HCT116 (cell line): ENCODE measurements at regions not wholly inside any gene's neighbourhood (a gene's known extent, or its start where the extent isn't known, plus 50 kb on each side); places are given as distances from the start of the nearest gene placed in this dataset.

ENCODE experiments used
- CBX3 ChIP-seq: IDR thresholded peaks from 2 replicates; pipeline ENCODE4 v1.6.1; 2012; ENCODE audit warnings: low read depth
- CEBPB ChIP-seq: IDR thresholded peaks from 2 replicates; pipeline ENCODE4 v1.6.1; 2012; ENCODE audit warnings: low read depth
- CTCF ChIP-seq, 3 experiments: fragments of 200-600 bp in 1 of 3; sonication (generic) in 1 of 3; IDR thresholded peaks in 2 of 3; conservative IDR thresholded peaks in 1 of 3; 2 replicates each; pipeline ENCODE4 v1.5.1; 2012 to 2017; ENCODE audit warnings: low read depth in 2 of 3, low read length in 2 of 3, antibody characterized with exemption in 1 of 3, borderline replicate concordance in 1 of 3, control low read depth in 1 of 3, mild to moderate bottlenecking in 1 of 3, mixed read lengths in 1 of 3, mixed run types in 1 of 3, moderate library complexity in 1 of 3; ENCODE audit not compliant: insufficient read depth in 1 of 3
- EZH2 ChIP-seq: fragments of 200-600 bp; sonication (generic); IDR thresholded peaks from 2 replicates; pipeline ENCODE4 v1.6.1; 2017; ENCODE audit warnings: antibody characterized with exemption, mixed run types
- EZH2phosphoT487 ChIP-seq: fragments of 200-600 bp; IDR thresholded peaks from 2 replicates; pipeline ENCODE4 v1.6.1; 2018; ENCODE audit warnings: antibody characterized with exemption, borderline replicate concordance
- JUND ChIP-seq: IDR thresholded peaks from 2 replicates; pipeline ENCODE4 v1.6.1; 2012
- MAX ChIP-seq: IDR thresholded peaks from 2 replicates; pipeline ENCODE4 v1.6.1; 2012
- POLR2A ChIP-seq: IDR thresholded peaks from 2 replicates; pipeline ENCODE4 v1.7.0; 2011; ENCODE audit warnings: borderline replicate concordance; ENCODE audit not compliant: insufficient read depth, insufficient read length; ENCODE audit errors: extremely low read depth
- POLR2AphosphoS5 ChIP-seq: IDR thresholded peaks from 2 replicates; pipeline ENCODE4 v1.6.1; 2011; ENCODE audit warnings: mild to moderate bottlenecking, low read depth, low read length, moderate library complexity
- REST ChIP-seq: IDR thresholded peaks from 2 replicates; pipeline ENCODE4 v1.6.1; 2012; ENCODE audit warnings: low read depth
- SP1 ChIP-seq: IDR thresholded peaks from 2 replicates; pipeline ENCODE4 v1.6.1; 2012; ENCODE audit warnings: low read depth
- TCF7L2 ChIP-seq: IDR thresholded peaks from 2 replicates; pipeline ENCODE4 v1.7.0; 2011; ENCODE audit warnings: borderline replicate concordance, inconsistent platforms; ENCODE audit not compliant: insufficient read depth, insufficient read length; ENCODE audit errors: extremely low read depth
- YY1 ChIP-seq: IDR thresholded peaks from 2 replicates; pipeline ENCODE4 v1.6.1; 2011; ENCODE audit warnings: low read length, low read depth, moderate library complexity, mild to moderate bottlenecking; ENCODE audit not compliant: insufficient replicate concordance; ENCODE audit errors: extremely low read depth
- ZBTB33 ChIP-seq: IDR thresholded peaks from 2 replicates; pipeline ENCODE4 v1.6.1; 2011; ENCODE audit warnings: mild to moderate bottlenecking, low read length, moderate library complexity; ENCODE audit not compliant: insufficient replicate concordance; ENCODE audit errors: extremely low read depth

- TF ChIP-seq EZH2 (no peak), JUND (no peak), CTCF (IDR thresholded peaks at IDR 0.05 in 2 of 3, conservative IDR thresholded peaks at IDR 0.05 in 1 of 3; ENCODE audit: borderline replicate concordance in 1 of 3, insufficient read depth in 1 of 3, low read depth in 2 of 3, low read length in 2 of 3) (no peak), SP1 (no peak), ZBTB33 (no peak), CBX3 (no peak), CEBPB (no peak), EZH2phosphoT487 (no peak), POLR2A (no peak), POLR2AphosphoS5 (no peak), YY1 (no peak), REST (no peak), MAX (no peak), TCF7L2 (no peak)
These were observed 856.3 kb downstream of the DSC3 start for GRCh38 chr18:30186245-30186644.
